Thoracic aorta (tissue), 2 donors: ENCODE measurements at regions not wholly inside any gene's neighbourhood (a gene's known extent, or its start where the extent isn't known, plus 50 kb on each side); places are given as distances from the start of the nearest gene placed in this dataset.

ENCODE experiments used
- ATAC-seq: fragments of 150-250 bp; one replicate; pipeline ENCODE4 v1.8.0; 2017; ENCODE audit warnings: low read depth; ENCODE audit not compliant: insufficient number of reproducible peaks, low FRiP score
- DNase-seq: peaks from one replicate; pipeline ENCODE4 v3.0.0-alpha.2; 2020; ENCODE audit warnings: low spot score
- H3K27ac ChIP-seq, 2 donors: fragments of 200-600 bp; sonication (generic); 1 replicate in 1 of 2; 2 replicates in 1 of 2; pipeline ENCODE4 v1.5.1; 2016; ENCODE audit warnings: mild to moderate bottlenecking in 2 of 2, moderate library complexity in 2 of 2
- H3K27me3 ChIP-seq: fragments of 200-600 bp; sonication (generic); replicated peaks from 2 replicates; pipeline ENCODE4 v1.6.0; 2016; ENCODE audit warnings: mild to moderate bottlenecking; ENCODE audit not compliant: insufficient read depth
- H3K36me3 ChIP-seq: fragments of 200-600 bp; sonication (generic); one replicate; pipeline ENCODE4 v1.5.1; 2016
- H3K4me1 ChIP-seq, 2 donors: fragments of 200-600 bp; sonication (generic); 1 replicate in 1 of 2; 2 replicates in 1 of 2; pipeline versions ENCODE4 v1.5.1 to v1.6.0; 2016; ENCODE audit warnings: low read depth in 2 of 2, mild to moderate bottlenecking in 1 of 2; ENCODE audit not compliant: control insufficient read depth in 1 of 2
- H3K4me3 ChIP-seq: fragments of 200-600 bp; sonication (generic); 2 replicates; pipeline ENCODE4 v1.5.1; 2016; ENCODE audit warnings: mild to moderate bottlenecking
- H3K9me3 ChIP-seq: fragments of 200-600 bp; sonication (generic); 2 replicates; pipeline ENCODE4 v1.5.1; 2016
- TF ChIP-seq, protein P1 (sequence below): fragments of 200-600 bp; sonication (generic); IDR thresholded peaks from one replicate; pipeline ENCODE4 v1.5.1; 2019; ENCODE audit warnings: antibody characterized with exemption

DNA sequence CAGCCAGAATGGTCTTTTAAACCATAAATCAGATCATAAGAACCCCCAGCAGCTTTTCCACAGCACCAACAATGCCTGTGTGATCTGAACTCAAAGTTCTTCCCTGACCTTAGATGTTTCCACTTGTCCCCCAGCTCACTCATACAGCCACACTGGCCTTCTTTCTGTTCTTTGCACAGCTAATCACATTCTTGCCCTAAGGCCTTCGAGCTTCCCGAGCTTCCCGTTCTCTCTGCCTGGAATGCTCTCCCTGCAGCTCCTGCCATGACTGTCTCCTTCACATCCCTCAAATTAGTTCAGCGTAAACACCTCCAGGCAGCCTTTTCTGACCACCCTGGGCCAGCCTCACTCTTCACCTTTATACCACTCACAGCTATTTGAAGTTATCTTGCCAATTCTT, 166.8 kb upstream of the NFE2L3 start:
- Histone ChIP-seq H3K9me3 (no peaks in the 10 kb centered on the region), H3K27ac (no peak overlapping the region)

DNA sequence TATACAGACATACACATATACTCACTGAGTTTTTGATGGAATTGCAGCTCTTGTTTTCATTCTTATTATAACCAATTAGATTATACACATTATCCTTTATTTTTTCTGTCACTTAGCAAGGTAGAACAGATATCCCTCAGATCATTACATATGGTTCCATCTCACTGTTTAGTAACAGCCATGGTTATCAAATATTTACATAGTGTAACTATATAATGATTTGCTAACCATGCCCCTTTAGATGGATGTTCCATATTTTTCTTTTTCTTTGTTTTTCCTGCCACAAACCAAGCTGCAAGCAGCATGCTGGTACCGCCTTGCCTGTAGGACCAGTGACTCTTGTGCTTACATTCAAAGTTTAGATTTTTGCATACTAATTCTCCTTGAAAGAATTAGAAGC, 163.4 kb upstream of the NFE2L3 start:
- TF ChIP-seq, protein P1, sequence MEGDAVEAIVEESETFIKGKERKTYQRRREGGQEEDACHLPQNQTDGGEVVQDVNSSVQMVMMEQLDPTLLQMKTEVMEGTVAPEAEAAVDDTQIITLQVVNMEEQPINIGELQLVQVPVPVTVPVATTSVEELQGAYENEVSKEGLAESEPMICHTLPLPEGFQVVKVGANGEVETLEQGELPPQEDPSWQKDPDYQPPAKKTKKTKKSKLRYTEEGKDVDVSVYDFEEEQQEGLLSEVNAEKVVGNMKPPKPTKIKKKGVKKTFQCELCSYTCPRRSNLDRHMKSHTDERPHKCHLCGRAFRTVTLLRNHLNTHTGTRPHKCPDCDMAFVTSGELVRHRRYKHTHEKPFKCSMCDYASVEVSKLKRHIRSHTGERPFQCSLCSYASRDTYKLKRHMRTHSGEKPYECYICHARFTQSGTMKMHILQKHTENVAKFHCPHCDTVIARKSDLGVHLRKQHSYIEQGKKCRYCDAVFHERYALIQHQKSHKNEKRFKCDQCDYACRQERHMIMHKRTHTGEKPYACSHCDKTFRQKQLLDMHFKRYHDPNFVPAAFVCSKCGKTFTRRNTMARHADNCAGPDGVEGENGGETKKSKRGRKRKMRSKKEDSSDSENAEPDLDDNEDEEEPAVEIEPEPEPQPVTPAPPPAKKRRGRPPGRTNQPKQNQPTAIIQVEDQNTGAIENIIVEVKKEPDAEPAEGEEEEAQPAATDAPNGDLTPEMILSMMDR: no peak
- Histone ChIP-seq H3K4me3 (no peak overlapping the region), H3K4me1 (no peaks in the 10 kb centered on the region), H3K36me3 (no peaks in the 10 kb centered on the region), H3K9me3 (no peaks in the 10 kb centered on the region), H3K27ac (no peak overlapping the region), H3K27me3 (no peaks in the 10 kb centered on the region)
- DNase-seq (no peak), ATAC-seq (no peak)

More for the DNA sequence above, 166.8 kb upstream of the NFE2L3 start:
- DNase-seq (no peak), ATAC-seq (no peak)
- no peak overlapping the region for H3K4me3 ChIP-seq
- H3K27me3 ChIP-seq: no peaks in the 10 kb centered on the region
- H3K36me3 ChIP-seq: no peaks in the 10 kb centered on the region
- H3K4me1 ChIP-seq: no peaks in the 10 kb centered on the region
- TF ChIP-seq, protein P1: no peak

DNA sequence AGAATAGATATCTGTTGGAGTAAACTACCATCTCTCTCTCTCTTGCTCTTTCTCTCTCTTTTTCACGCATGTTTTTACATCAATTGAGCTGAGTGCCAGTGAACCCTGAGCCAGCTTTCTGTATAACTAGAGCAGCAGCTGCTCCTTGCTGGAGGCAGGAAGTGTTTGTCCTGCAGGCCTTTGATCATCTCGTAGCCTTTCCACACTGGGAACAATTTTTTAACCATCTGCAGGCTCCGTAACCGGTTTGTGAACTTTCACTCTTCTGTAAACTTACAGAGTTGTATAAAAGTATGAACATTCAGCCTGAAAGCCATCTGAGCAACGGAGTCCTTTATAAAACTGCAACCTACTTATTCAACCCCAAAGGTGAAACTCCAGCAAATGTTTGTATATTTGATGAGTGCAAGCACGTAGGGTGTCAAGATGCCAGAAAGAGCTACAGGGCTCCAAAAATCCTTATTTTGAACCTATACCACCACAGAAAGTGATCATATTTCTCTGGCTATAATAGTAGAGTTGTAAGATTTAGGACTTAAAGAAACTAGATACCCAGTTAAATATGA, 162.8 kb upstream of the NFE2L3 start:
- Histone ChIP-seq H3K9me3 (no peaks in the 10 kb centered on the region), H3K27ac (no peak overlapping the region), H3K27me3 (no peaks in the 10 kb centered on the region), H3K4me3 (no peak overlapping the region), H3K4me1 (no peaks in the 10 kb centered on the region), H3K36me3 (no peaks in the 10 kb centered on the region)
- TF ChIP-seq, protein P1: no peak
- ATAC-seq: no peak
- no peak for DNase-seq

DNA sequence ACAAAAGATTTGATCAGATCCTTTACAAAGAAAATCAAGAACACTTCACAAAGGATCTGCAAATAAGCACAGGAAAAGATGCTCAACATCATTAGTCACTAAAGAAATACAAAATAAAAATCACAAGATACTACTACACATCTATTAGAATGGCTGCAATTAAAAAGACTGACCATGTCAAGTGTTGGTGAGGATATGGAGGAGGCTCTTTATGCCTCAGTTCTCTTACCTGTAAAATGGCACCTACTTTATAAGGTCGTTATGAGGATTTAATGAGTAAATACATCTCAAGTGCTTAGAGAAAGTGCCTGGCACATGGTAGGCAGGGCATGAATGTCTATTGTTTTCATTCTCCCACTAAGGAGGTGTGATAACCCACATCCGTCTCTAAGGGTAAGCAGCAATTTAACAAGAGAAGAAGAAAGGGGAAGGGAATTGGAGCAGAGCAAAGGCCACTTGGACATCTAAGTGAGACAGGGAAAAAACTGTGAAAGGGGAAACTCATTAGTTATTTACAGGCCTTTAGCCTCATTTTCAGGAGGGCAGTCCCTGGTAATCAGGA, 157.5 kb upstream of the NFE2L3 start:
- TF ChIP-seq, protein P1: no peak
- Histone ChIP-seq H3K4me3 (no peak overlapping the region), H3K36me3 (no peaks in the 10 kb centered on the region), H3K27me3 (no peaks in the 10 kb centered on the region), H3K9me3 (no peaks in the 10 kb centered on the region), H3K27ac (no peak overlapping the region), H3K4me1 (no peaks in the 10 kb centered on the region)
- no peak for ATAC-seq
- no peak for DNase-seq

DNA sequence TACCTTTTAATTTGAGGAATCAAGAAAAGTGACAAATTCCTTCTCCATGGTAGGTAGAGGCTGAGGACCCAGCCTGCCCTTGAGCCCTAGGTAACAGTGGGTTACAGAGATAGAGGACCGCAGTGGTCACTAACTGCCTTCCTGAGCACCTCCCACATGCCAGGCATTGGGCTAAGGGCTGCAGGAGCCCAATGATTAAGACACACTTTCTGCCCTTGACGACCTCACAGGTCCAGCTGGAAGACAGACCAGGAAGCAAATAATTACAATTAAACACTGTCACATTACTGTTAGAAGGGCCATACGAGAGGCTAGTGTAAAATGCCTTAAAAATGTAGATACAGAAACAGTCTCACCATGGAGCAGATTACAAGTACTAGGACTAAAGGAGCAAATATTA, 156.8 kb upstream of the NFE2L3 start:
- Histone ChIP-seq H3K9me3 (no peaks in the 10 kb centered on the region), H3K4me3 (no peak overlapping the region), H3K36me3 (no peaks in the 10 kb centered on the region), H3K4me1 (no peaks in the 10 kb centered on the region), H3K27me3 (no peaks in the 10 kb centered on the region), H3K27ac (no peak overlapping the region)
- ATAC-seq (no peak), DNase-seq (no peak)
- TF ChIP-seq, protein P1: no peak
